ENCODE measurements at regions not wholly inside any gene's neighbourhood (a gene's known extent, or its start where the extent isn't known, plus 50 kb on each side); places are given as distances from the start of the nearest gene placed in this dataset.
"Not testable (repeated sequence)": the region's sequence is repeated elsewhere in the genome, so short reads cannot be mapped to it uniquely, and the experiment has no call there.

DNA sequence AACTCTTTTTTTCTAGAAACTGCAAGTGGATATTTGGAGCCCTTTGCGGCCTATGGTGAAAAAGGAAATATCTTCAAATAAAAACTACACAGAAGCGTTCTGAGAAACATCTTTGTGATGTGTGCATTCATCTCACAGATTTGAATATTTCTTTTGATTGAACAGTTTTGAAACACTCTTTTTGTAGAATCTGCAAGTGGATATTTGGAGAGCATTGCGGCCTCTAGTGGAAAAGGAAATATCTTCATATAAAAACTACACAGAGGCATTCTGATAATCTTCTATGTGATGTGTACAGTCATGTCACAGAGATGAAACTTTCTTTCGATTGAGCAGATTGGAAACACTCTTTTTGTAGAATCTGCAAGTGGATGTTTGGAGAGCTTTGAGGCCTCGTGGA is 1833.6 kb downstream of the UQCRFS1 start:
- H3K4me1 ChIP-seq (ENCODE audit: insufficient read depth, low read length, poor library complexity, severe bottlenecking); BruUV-seq (replicated peaks); H3K4me2 ChIP-seq (ENCODE audit: low read length); CTCF ChIA-PET (ENCODE audit: unreplicated experiment); intact Hi-C loops (cut with micrococcal nuclease; ENCODE audit: unreplicated experiment); H3K27ac ChIP-seq (ENCODE audit: low read depth, low read length, poor library complexity, severe bottlenecking); H3K4me3 ChIP-seq (ENCODE audit: low read depth, low read length, poor library complexity, severe bottlenecking); H3K79me2 ChIP-seq (ENCODE audit: insufficient read depth, low read depth, low read length); DNase-seq (ENCODE audit: low spot score); H3K36me3 ChIP-seq (ENCODE audit: insufficient read depth, low read length); H3K9me2 ChIP-seq (ENCODE audit: insufficient read depth, low read length); POLR2A ChIA-PET; H2AFZ ChIP-seq (ENCODE audit: low read length); H4K20me1 ChIP-seq (ENCODE audit: insufficient read depth, low read length): not testable (repeated sequence)
- peaks cover 30% of the 10 kb centered on the region for H3K9me3 ChIP-seq (ENCODE audit: low read length)
- TF ChIP-seq, protein P1, sequence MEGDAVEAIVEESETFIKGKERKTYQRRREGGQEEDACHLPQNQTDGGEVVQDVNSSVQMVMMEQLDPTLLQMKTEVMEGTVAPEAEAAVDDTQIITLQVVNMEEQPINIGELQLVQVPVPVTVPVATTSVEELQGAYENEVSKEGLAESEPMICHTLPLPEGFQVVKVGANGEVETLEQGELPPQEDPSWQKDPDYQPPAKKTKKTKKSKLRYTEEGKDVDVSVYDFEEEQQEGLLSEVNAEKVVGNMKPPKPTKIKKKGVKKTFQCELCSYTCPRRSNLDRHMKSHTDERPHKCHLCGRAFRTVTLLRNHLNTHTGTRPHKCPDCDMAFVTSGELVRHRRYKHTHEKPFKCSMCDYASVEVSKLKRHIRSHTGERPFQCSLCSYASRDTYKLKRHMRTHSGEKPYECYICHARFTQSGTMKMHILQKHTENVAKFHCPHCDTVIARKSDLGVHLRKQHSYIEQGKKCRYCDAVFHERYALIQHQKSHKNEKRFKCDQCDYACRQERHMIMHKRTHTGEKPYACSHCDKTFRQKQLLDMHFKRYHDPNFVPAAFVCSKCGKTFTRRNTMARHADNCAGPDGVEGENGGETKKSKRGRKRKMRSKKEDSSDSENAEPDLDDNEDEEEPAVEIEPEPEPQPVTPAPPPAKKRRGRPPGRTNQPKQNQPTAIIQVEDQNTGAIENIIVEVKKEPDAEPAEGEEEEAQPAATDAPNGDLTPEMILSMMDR (conservative IDR thresholded peaks at IDR 0.05; ENCODE audit: low read length): 0 out of 2 replicates have a peak, but pooled peaks have one; percentile 14

DNA sequence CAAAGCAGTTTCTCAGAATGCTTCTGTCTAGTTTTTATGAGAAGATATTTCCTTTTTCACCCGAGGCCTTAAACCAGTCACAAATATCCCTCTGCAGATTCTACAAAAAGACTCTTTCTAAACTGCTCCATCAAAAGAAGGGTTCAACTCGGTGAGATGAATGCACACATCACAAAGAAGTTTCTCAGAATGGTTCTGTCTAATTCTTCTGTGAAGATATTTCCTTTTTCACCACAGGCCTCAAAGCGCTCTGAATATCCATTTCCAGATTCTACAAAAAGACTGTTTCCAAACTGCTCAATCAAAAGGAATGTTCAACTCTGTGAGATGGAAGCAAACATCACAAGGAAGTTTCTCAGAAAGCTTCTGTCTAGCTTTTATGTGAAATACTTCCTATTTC is 1843.3 kb downstream of the UQCRFS1 start:
- intact Hi-C loops (cut with micrococcal nuclease; ENCODE audit: unreplicated experiment); H3K9me2 ChIP-seq (ENCODE audit: insufficient read depth, low read length); H2AFZ ChIP-seq (ENCODE audit: low read length); H3K79me2 ChIP-seq (ENCODE audit: insufficient read depth, low read depth, low read length); CTCF ChIA-PET (ENCODE audit: unreplicated experiment); H4K20me1 ChIP-seq (ENCODE audit: insufficient read depth, low read length); H3K27ac ChIP-seq (ENCODE audit: low read depth, low read length, poor library complexity, severe bottlenecking); H3K36me3 ChIP-seq (ENCODE audit: insufficient read depth, low read length); BruUV-seq (replicated peaks); H3K4me2 ChIP-seq (ENCODE audit: low read length); H3K4me3 ChIP-seq (ENCODE audit: low read depth, low read length, poor library complexity, severe bottlenecking); DNase-seq (ENCODE audit: low spot score); H3K4me1 ChIP-seq (ENCODE audit: insufficient read depth, low read length, poor library complexity, severe bottlenecking); POLR2A ChIA-PET: not testable (repeated sequence)
- peaks cover 33% of the 10 kb centered on the region; the same call in 1 of the 2 replicates for H3K9me3 ChIP-seq (ENCODE audit: low read length)

DNA sequence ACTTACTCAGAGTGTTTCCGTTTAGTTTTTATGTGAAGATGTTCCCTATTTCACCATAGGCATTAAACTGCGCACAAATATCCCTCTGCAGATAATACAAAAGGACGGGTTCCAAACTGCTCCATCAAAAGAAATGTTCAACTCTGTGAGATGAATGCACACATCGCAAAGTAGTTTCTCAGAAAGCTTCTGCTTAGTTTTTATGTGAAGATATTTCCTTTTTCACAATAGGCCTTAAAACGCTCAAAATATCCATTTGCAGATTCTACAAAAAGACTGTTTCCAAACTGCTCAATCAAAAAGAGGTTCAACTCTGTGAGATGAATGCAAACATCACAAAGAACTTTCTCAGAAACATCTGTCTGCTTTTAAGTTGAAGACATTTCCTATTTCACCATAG is 1850.5 kb downstream of the UQCRFS1 start:
- not testable (repeated sequence) for BruUV-seq (replicated peaks)

DNA sequence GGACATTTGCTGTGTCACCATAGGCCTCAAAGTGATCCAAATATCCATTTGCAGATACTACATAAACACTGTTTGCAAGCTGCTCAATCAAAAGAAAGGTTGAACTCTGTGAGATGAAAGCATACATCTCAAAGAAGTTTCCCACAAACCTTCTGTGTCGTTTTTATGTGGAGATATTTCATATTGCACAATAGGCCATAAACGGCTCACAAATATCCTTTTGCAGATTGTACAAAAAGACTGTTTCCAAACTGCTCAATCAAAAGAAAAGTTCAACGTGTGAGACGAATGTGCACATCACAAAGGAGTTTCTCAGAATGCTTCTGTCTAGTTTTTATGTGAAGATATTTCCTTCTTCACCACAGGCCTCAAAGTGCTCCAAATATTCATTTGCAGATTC is 1857.4 kb downstream of the UQCRFS1 start:
- DNase-seq (ENCODE audit: low spot score); H3K4me2 ChIP-seq (ENCODE audit: low read length); H3K9me2 ChIP-seq (ENCODE audit: insufficient read depth, low read length); H3K4me1 ChIP-seq (ENCODE audit: insufficient read depth, low read length, poor library complexity, severe bottlenecking); POLR2A ChIA-PET; H4K20me1 ChIP-seq (ENCODE audit: insufficient read depth, low read length); H3K27ac ChIP-seq (ENCODE audit: low read depth, low read length, poor library complexity, severe bottlenecking); H3K79me2 ChIP-seq (ENCODE audit: insufficient read depth, low read depth, low read length); H3K36me3 ChIP-seq (ENCODE audit: insufficient read depth, low read length); H2AFZ ChIP-seq (ENCODE audit: low read length); H3K4me3 ChIP-seq (ENCODE audit: low read depth, low read length, poor library complexity, severe bottlenecking); CTCF ChIA-PET (ENCODE audit: unreplicated experiment); BruUV-seq (replicated peaks); intact Hi-C loops (cut with micrococcal nuclease; ENCODE audit: unreplicated experiment): not testable (repeated sequence)
- H3K9me3 ChIP-seq (ENCODE audit: low read length): peaks cover 87% of the 10 kb centered on the region

More for the DNA sequence above, 1850.5 kb downstream of the UQCRFS1 start:
- H3K9me2 ChIP-seq (ENCODE audit: insufficient read depth, low read length); DNase-seq (ENCODE audit: low spot score); H2AFZ ChIP-seq (ENCODE audit: low read length); H3K36me3 ChIP-seq (ENCODE audit: insufficient read depth, low read length); H3K4me1 ChIP-seq (ENCODE audit: insufficient read depth, low read length, poor library complexity, severe bottlenecking); H3K79me2 ChIP-seq (ENCODE audit: insufficient read depth, low read depth, low read length); intact Hi-C loops (cut with micrococcal nuclease; ENCODE audit: unreplicated experiment); CTCF ChIA-PET (ENCODE audit: unreplicated experiment); H4K20me1 ChIP-seq (ENCODE audit: insufficient read depth, low read length); POLR2A ChIA-PET; H3K4me2 ChIP-seq (ENCODE audit: low read length); H3K27ac ChIP-seq (ENCODE audit: low read depth, low read length, poor library complexity, severe bottlenecking); H3K4me3 ChIP-seq (ENCODE audit: low read depth, low read length, poor library complexity, severe bottlenecking): not testable (repeated sequence)
- peaks cover 63% of the 10 kb centered on the region for H3K9me3 ChIP-seq (ENCODE audit: low read length)

Data from OCI-LY7 (cell line).